Transverse colon (tissue), 4 donors: ENCODE measurements at regions not wholly inside any gene's neighbourhood (a gene's known extent, or its start where the extent isn't known, plus 50 kb on each side); places are given as distances from the start of the nearest gene placed in this dataset.

Source experiments
- CTCF ChIP-seq, 5 experiments: fragments of 200-600 bp in 3 of 5; fragments of 450-650 bp in 2 of 5; sonication (generic) in 3 of 5; IDR thresholded peaks; 1 replicate in 2 of 5; 2 replicates in 3 of 5; pipeline ENCODE4 v1.5.1; 2016 to 2017; ENCODE audit warnings: antibody characterized with exemption in 5 of 5, inconsistent platforms in 3 of 5, mild to moderate bottlenecking in 2 of 5, moderate library complexity in 1 of 5
- EP300 ChIP-seq: sonication (generic); formaldehyde crosslinking; IDR thresholded peaks from one replicate; pipeline ENCODE4 v1.6.1; 2017; ENCODE audit warnings: antibody characterized with exemption, low read depth
- POLR2A ChIP-seq: fragments of 450-650 bp; IDR thresholded peaks from one replicate; pipeline ENCODE4 v1.6.1; 2016; ENCODE audit warnings: antibody characterized with exemption, mild to moderate bottlenecking, moderate library complexity
- POLR2AphosphoS5 ChIP-seq, 3 donors: sonication (generic); formaldehyde crosslinking; IDR thresholded peaks; one replicate each; pipeline ENCODE4 v1.6.1; 2016; ENCODE audit warnings: antibody characterized with exemption in 3 of 3

GRCh38 chr1:245039196-245039595, 115.6 kb upstream of the KIF26B start:
- no peak for TF ChIP-seq EP300
- TF ChIP-seq CTCF (IDR thresholded peaks at IDR 0.05): no peak
- no peak for TF ChIP-seq POLR2AphosphoS5 (IDR thresholded peaks at IDR 0.05)
- no peak for TF ChIP-seq POLR2A
